ENCODE measurements at regions not wholly inside any gene's neighbourhood (a gene's known extent, or its start where the extent isn't known, plus 50 kb on each side); places are given as distances from the start of the nearest gene placed in this dataset.

DNA sequence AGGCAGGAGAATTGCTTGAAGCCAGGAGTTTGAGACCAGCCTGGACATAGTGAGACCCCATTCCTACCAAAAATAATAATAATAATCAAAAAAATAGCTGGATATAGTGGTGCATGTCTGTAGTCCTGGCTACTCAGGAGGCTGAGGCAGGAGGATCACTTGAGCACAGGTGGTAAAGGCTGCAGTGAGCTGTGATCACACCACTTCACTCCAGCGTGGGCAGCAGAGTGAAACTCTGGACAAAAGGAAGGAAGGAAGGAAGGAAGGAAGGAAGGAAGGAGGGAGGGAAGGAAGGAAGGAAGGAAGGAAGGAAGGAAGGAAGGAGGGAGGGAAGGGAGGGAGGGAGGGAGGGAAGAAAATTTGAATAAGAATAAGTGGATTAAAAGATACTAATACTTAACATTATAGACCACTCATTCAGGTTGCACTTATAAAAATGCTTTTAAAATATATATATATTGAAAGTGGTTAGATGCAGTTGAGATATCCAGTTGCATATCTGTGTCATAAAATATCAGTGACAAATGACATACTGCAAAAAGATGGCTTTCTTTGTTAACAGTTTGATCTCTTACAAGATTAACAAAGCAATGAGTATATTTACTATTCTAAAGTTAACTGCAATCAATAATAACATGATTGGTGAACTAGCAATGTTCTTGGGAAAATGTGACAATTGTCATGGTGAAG lies 702.4 kb downstream of the CPS1 start:
- CTCF ChIA-PET: no interaction called here
- TF ChIP-seq ARNT (IDR thresholded peaks at IDR 0.05): no peak
- TF ChIP-seq HDGF (IDR thresholded peaks at IDR 0.05; ENCODE audit: borderline replicate concordance): no peak
- no peak for TF ChIP-seq TARDBP (IDR thresholded peaks at IDR 0.05)
- no peak for TF ChIP-seq SP1 (IDR thresholded peaks at IDR 0.05)
- no peak for TF ChIP-seq NFRKB (IDR thresholded peaks at IDR 0.05)
- no peak for TF ChIP-seq ELF4 (IDR thresholded peaks at IDR 0.05)
- TF ChIP-seq ZNF384 (IDR thresholded peaks at IDR 0.05): no peak
- no peak for TF ChIP-seq FOXA1 (IDR thresholded peaks at IDR 0.05)
- TF ChIP-seq CTBP1 (IDR thresholded peaks at IDR 0.05; ENCODE audit: borderline replicate concordance): no peak
- TF ChIP-seq, protein P1, sequence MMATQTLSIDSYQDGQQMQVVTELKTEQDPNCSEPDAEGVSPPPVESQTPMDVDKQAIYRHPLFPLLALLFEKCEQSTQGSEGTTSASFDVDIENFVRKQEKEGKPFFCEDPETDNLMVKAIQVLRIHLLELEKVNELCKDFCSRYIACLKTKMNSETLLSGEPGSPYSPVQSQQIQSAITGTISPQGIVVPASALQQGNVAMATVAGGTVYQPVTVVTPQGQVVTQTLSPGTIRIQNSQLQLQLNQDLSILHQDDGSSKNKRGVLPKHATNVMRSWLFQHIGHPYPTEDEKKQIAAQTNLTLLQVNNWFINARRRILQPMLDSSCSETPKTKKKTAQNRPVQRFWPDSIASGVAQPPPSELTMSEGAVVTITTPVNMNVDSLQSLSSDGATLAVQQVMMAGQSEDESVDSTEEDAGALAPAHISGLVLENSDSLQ (IDR thresholded peaks at IDR 0.05): no peak
- no peak for TF ChIP-seq FOXK2 (IDR thresholded peaks at IDR 0.05)
- TF ChIP-seq LEF1 (IDR thresholded peaks at IDR 0.05; ENCODE audit: borderline replicate concordance): no peak
- TF ChIP-seq FOXM1 (IDR thresholded peaks at IDR 0.05; ENCODE audit: borderline replicate concordance): no peak
- POLR2A ChIA-PET: no interaction called here
- DNase-seq (ENCODE audit: extremely low spot score): no peak

GRCh38 chr2:211259831-211260476 lies 703.6 kb downstream of the CPS1 start:
- TF ChIP-seq CTBP1 (IDR thresholded peaks at IDR 0.05; ENCODE audit: borderline replicate concordance) (no peak), NFRKB (IDR thresholded peaks at IDR 0.05) (no peak), SP1 (IDR thresholded peaks at IDR 0.05) (no peak), HDGF (IDR thresholded peaks at IDR 0.05; ENCODE audit: borderline replicate concordance) (no peak), TARDBP (IDR thresholded peaks at IDR 0.05) (no peak), FOXK2 (IDR thresholded peaks at IDR 0.05) (no peak), FOXA1 (IDR thresholded peaks at IDR 0.05) (no peak), BHLHE40 (IDR thresholded peaks at IDR 0.05; ENCODE audit: borderline replicate concordance) (no peak), SUZ12 (IDR thresholded peaks at IDR 0.05) (no peak), LEF1 (IDR thresholded peaks at IDR 0.05; ENCODE audit: borderline replicate concordance) (no peak), ARNT (IDR thresholded peaks at IDR 0.05) (no peak), ZNF384 (IDR thresholded peaks at IDR 0.05) (no peak), FOXM1 (IDR thresholded peaks at IDR 0.05; ENCODE audit: borderline replicate concordance) (no peak), ELF4 (IDR thresholded peaks at IDR 0.05) (no peak), L3MBTL2 (conservative IDR thresholded peaks at IDR 0.05) (no peak)
- TF ChIP-seq, protein P1 (IDR thresholded peaks at IDR 0.05): no peak
- DNase-seq (ENCODE audit: extremely low spot score): no peak
- ChIA-PET POLR2A (no interaction called here), CTCF (no interaction called here)

DNA sequence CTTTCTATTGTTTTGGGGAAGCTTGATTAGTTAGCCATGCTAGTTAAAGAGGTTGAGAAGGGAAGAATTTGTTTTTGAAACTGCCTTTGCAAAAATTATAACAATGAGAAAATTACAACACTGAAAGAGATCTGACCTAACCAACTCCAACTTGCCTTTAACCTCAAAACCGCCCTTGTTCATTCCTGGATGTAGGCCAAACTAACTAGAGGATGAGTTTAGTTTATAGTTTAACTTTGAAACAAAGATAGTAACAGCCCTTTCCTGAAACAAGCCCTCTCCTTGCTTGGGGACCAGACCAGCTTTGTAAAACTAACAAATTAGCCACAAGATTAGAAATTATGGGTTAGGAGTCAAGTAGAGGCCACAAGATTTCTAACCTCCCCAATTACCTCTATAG lies 713.9 kb downstream of the CPS1 start:
- ChIA-PET CTCF (no interaction called here), POLR2A (no interaction called here)
- TF ChIP-seq, protein P1 (IDR thresholded peaks at IDR 0.05): no peak
- TF ChIP-seq FOXA1 (IDR thresholded peaks at IDR 0.05) (no peak), SUZ12 (IDR thresholded peaks at IDR 0.05) (no peak), SP1 (IDR thresholded peaks at IDR 0.05) (no peak), TARDBP (IDR thresholded peaks at IDR 0.05) (no peak), ARNT (IDR thresholded peaks at IDR 0.05) (no peak), BHLHE40 (IDR thresholded peaks at IDR 0.05; ENCODE audit: borderline replicate concordance) (no peak), ZNF384 (IDR thresholded peaks at IDR 0.05) (no peak), FOXK2 (IDR thresholded peaks at IDR 0.05) (no peak)
- DNase-seq (ENCODE audit: extremely low spot score): no peak

DNA sequence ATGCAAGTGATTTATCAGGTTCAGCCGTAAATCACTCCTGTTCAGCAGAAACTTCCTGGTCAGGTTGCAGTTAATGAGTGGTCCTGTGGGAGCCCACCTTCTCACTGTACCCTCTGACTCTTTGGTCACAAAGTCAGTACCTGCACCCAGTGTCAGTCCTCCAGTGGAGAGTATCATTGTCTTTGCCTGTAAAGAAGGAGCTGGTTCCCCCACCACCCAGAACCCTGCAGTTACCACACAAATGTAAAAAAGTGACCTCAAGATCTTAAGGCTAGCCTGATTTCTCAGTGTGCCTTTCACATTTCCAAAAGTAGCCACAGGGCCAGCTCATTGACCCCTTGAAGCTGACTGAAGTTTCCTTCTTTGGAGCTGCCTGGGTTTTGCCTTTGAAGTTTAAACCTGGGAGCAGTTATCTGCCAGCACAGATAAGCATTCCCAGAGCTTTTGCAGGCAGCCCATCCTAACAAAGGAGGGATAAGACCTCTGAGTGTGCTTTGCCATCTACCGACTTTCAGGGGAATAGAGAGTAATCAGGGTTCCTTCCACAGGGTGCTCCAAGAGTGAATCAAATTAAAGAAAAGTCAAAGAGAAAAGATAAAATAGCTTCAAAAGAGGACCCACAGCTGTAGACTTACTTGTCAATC lies 725.2 kb downstream of the CPS1 start:
- ChIA-PET CTCF (no interaction called here), POLR2A (no interaction called here)
- DNase-seq (ENCODE audit: extremely low spot score): no peak
- no peak for TF ChIP-seq LEF1 (IDR thresholded peaks at IDR 0.05; ENCODE audit: borderline replicate concordance)
- TF ChIP-seq SUZ12 (IDR thresholded peaks at IDR 0.05): no peak
- no peak for TF ChIP-seq TARDBP (IDR thresholded peaks at IDR 0.05)
- TF ChIP-seq FOXM1 (IDR thresholded peaks at IDR 0.05; ENCODE audit: borderline replicate concordance): no peak
- TF ChIP-seq ZNF384 (IDR thresholded peaks at IDR 0.05): no peak
- no peak for TF ChIP-seq HDGF (IDR thresholded peaks at IDR 0.05; ENCODE audit: borderline replicate concordance)
- no peak for TF ChIP-seq CTBP1 (IDR thresholded peaks at IDR 0.05; ENCODE audit: borderline replicate concordance)

DNA sequence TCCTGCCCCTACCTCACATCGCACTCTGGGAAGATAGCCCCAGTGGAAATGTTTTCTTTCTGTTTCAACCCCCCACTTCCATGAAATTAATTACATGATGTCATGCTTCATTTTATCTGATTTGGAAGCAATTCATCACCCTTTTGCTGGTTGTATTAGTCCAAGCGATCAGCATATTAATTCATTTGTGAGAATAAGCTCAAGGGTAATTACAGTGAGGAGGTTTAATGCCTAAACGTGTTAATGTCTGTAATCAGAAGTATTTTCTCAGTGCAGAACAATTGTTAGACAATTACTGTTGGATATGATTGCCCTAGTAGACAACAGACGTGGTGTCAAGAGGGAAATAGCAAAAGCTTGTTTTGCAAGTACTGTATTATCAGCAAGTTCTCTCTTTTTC lies 746.3 kb downstream of the CPS1 start:
- CTCF ChIA-PET: no interaction called here
- POLR2A ChIA-PET: no interaction called here
- no peak for DNase-seq (ENCODE audit: extremely low spot score)
- TF ChIP-seq FOXA1 (IDR thresholded peaks at IDR 0.05): no peak
- TF ChIP-seq TARDBP (IDR thresholded peaks at IDR 0.05): no peak
- no peak for TF ChIP-seq LEF1 (IDR thresholded peaks at IDR 0.05; ENCODE audit: borderline replicate concordance)
- TF ChIP-seq, protein P1 (IDR thresholded peaks at IDR 0.05): no peak
- TF ChIP-seq SUZ12 (IDR thresholded peaks at IDR 0.05): no peak
- no peak for TF ChIP-seq ARNT (IDR thresholded peaks at IDR 0.05)
- no peak for TF ChIP-seq L3MBTL2 (conservative IDR thresholded peaks at IDR 0.05)
- TF ChIP-seq FOXM1 (IDR thresholded peaks at IDR 0.05; ENCODE audit: borderline replicate concordance): no peak
- TF ChIP-seq CTBP1 (IDR thresholded peaks at IDR 0.05; ENCODE audit: borderline replicate concordance): no peak
- no peak for TF ChIP-seq ZNF384 (IDR thresholded peaks at IDR 0.05)
- TF ChIP-seq BHLHE40 (IDR thresholded peaks at IDR 0.05; ENCODE audit: borderline replicate concordance): no peak
- TF ChIP-seq HDGF (IDR thresholded peaks at IDR 0.05; ENCODE audit: borderline replicate concordance): no peak
- TF ChIP-seq SP1 (IDR thresholded peaks at IDR 0.05): no peak
- no peak for TF ChIP-seq NFRKB (IDR thresholded peaks at IDR 0.05)
- no peak for TF ChIP-seq ELF4 (IDR thresholded peaks at IDR 0.05)
- no peak for TF ChIP-seq FOXK2 (IDR thresholded peaks at IDR 0.05)
